GM12872 (cell line): ENCODE measurements at regions not wholly inside any gene's neighbourhood (a gene's known extent, or its start where the extent isn't known, plus 50 kb on each side); places are given as distances from the start of the nearest gene placed in this dataset.

Experiments used
- TF ChIP-seq, protein P1 (sequence below): IDR thresholded peaks from 3 replicates; pipeline ENCODE4 v1.5.1; 2011; ENCODE audit warnings: low read depth, mild to moderate bottlenecking, low read length, moderate library complexity; ENCODE audit not compliant: insufficient read depth

GRCh38 chr1:58063095-58063494 lies 483.4 kb downstream of the OMA1 start:
- TF ChIP-seq, protein P1, sequence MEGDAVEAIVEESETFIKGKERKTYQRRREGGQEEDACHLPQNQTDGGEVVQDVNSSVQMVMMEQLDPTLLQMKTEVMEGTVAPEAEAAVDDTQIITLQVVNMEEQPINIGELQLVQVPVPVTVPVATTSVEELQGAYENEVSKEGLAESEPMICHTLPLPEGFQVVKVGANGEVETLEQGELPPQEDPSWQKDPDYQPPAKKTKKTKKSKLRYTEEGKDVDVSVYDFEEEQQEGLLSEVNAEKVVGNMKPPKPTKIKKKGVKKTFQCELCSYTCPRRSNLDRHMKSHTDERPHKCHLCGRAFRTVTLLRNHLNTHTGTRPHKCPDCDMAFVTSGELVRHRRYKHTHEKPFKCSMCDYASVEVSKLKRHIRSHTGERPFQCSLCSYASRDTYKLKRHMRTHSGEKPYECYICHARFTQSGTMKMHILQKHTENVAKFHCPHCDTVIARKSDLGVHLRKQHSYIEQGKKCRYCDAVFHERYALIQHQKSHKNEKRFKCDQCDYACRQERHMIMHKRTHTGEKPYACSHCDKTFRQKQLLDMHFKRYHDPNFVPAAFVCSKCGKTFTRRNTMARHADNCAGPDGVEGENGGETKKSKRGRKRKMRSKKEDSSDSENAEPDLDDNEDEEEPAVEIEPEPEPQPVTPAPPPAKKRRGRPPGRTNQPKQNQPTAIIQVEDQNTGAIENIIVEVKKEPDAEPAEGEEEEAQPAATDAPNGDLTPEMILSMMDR, result no peak

DNA sequence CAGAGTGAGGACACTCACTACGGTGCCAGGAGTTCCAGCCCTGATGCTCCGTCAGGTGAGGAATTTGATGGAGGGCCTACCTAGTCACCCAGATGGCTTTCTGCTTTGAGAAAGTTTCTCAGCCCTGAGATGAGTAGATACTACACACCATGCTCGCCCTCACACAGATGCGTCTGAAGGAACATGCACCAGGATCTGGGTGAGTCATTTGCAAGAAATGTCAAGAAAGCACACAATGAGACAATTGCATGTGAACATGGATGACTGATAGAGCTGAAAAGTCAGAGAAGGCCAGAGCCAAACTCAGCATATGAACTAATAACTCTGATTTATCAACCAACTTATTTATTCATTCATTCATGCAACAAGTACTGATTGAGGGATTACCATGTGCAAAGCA lies 483.9 kb downstream of the OMA1 start:
- TF ChIP-seq, protein P1, result no peak

GRCh38 chr1:58060559-58061170 lies 485.9 kb downstream of the OMA1 start:
- TF ChIP-seq, protein P1, result no peak

- TF ChIP-seq, protein P1, result no peak
Observed at GRCh38 chr1:58059789-58060188, 486.7 kb downstream of the OMA1 start.

DNA sequence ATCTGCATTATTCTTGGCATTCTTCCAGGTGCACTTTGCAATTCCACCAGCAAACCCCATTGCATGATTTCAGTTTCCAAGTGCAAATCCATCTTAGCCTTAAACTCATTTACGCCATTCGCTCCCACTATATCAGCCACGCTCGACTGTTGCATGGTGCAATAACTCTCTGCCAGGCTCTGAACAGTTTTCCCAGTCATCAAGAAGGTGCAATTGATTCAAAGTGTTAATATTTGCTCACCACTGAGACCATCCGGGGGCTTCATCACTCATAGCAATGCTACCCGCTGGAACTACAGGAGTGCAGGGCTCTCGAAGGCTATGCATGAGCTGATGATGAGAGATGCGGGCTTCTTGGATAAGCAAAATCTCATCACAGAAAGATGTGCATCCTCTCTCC lies 488.2 kb downstream of the OMA1 start:
- TF ChIP-seq, protein P1, result no peak

DNA sequence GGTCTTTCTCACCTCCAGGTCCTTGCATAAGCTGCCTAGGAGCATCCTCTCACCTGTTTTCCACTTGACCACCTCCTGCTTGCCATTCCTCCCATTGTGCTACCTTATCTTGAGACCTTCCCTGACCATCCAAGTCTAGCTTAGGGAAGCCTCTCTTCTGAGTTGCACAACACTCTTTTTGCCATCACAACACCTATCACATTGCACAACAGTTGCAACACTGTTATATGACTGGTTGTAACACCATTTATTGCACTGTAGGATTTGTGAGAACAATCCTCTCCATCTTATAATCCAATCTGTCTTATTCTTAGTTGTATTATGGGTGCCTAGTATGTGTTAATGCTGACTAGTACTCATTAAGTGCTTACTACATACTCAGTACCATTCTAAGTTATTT lies 488.7 kb downstream of the OMA1 start:
- TF ChIP-seq, protein P1, result no peak

DNA sequence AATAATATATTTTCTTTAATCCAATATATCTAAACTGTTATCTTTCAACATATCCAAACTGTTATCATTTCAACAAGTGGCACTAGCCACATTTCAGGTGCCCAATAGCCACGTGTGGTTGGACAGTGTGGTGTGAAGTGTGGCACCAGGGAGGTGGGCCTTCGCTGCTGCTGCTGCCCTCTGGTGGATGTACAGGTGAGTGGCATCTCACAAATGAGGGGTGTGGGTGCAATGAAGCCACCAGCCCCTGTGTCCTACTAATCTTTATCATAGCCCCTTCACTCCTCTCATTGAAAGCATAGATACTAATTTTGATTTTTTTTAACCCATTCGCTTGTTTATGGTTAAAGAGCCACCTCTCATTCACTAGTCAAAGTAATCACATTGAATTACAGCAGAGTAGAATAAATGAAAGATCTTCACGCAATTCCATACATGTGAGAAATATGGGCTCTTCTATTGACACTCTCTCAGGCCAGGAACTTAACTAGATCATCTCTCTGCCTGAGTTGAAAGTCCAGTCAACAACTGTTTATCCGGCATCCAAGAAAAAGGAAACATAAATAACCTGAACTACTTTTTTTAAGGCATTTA lies 499.2 kb downstream of the OMA1 start:
- TF ChIP-seq, protein P1, result peak; percentile 78
